Right ventricle myocardium superior (tissue), 1 donor: ENCODE measurements at regions not wholly inside any gene's neighbourhood (a gene's known extent, or its start where the extent isn't known, plus 50 kb on each side); places are given as distances from the start of the nearest gene placed in this dataset.
A peak's percentile ranks its signal among the peaks of the same experiment; 100 is the strongest.

Experiments used
- ATAC-seq: fragments of 200-7000 bp; cut with Tn5 transposase; one replicate; pipeline ENCODE4 v1.9.1; 2020; ENCODE audit warnings: mild to moderate bottlenecking; ENCODE audit not compliant: poor library complexity
- DNase-seq: peaks from one replicate; pipeline ENCODE4 v3.0.0-alpha.2; 2020
- intact Hi-C: fragments of 100-400 bp; cut with DNase I; formaldehyde crosslinking; loops from one replicate; pipeline ENCODE4 v1.11.2; 2022
- donor health status: DM: no; HTN: yes; CAD: no; lungs with severe emphysema.

DNA sequence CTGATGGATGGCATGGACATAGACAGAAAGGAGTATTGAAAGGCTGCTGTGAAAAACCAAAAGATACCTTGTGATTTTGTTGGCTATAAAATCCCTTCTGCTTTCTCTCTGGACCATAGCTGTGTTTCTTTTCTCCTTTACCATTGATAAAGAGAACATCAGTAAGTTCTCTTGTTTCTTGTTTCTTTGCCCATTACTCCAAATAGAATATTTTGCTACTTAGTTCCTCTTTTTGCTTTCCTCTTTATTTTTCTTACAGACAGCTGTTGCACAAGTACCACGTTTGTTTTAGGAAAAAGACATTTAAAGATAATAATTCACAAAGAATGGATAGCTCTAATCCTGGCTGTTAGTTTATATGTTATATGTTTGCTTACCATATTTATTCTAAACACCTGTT, 1129.2 kb downstream of the DTWD2 start:
- no peak for ATAC-seq
- no peak for DNase-seq
- intact Hi-C loops, result no loop called here

DNA sequence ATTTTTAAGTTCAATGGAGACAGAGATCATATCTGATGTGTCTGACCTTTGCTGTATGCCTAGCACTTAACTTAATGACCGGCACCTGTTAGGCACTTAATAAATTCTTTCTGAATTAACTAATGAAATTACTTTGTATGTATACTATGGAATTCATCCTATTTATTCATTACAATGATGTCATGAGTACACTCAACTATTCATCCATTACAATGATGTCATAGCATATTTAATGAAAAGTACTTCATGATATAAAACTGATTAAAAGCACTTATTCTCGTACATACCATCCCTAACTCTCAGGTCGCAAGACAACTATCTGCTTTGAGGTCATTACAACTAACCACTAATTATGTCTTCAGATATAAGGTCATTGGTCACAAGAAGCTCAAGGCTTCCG, 1131.6 kb downstream of the DTWD2 start:
- no peak for DNase-seq
- intact Hi-C loops, result no loop called here

GRCh38 chr5:117837786-117838185, 1150.6 kb downstream of the DTWD2 start:
- ATAC-seq (no peak), DNase-seq (no peak)
- intact Hi-C loops, result no loop called here

More for the DNA sequence above, 1131.6 kb downstream of the DTWD2 start:
- ATAC-seq, result no peak

DNA sequence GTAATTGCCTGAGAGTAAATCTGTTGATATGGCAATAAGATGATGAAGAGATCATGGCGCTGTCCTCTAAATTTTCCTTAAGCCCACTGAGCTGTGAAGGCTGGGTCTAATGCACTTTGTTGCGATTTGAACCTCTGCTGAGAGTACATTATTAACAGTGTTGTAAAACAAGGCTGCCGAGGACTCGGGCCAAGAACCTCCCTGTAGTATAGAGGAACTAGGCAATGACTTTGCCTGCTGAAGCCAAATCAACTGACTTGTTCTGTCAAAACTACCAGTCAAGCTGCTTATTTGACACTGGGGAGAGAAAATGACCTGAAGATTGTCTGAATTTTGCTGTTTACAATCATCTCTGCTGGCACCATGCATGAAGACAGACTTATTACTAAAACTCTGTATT, 1154.7 kb downstream of the DTWD2 start:
- intact Hi-C loops, result no loop called here
- no peak for DNase-seq
- ATAC-seq, result no peak

DNA sequence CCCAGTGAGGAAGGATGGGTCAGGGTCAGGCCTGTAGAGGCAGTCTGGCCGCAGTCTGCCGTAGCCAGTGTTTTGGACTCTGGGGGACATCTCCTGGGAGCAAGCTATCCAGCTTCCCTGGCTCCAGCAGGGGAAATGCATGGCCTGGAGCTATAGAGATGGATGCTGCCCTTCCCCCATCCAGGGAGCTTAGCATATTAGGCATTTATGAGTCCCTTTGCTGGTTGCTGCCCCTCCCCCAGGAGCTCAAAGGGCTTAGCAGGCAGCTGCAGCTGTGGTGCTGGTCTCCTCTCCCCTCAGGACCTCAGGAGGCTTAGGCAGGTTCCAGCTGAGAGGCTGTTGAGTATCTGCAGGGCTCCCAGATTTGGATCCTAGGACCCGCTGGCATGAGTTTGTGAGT, 1158.7 kb downstream of the DTWD2 start:
- intact Hi-C loops, result no loop called here
- no peak for DNase-seq
- ATAC-seq, result no peak

GRCh38 chr5:117813850-117814249, 1174.5 kb downstream of the DTWD2 start:
- DNase-seq, result no peak
- no peak for ATAC-seq
- intact Hi-C loops, result no loop called here

DNA sequence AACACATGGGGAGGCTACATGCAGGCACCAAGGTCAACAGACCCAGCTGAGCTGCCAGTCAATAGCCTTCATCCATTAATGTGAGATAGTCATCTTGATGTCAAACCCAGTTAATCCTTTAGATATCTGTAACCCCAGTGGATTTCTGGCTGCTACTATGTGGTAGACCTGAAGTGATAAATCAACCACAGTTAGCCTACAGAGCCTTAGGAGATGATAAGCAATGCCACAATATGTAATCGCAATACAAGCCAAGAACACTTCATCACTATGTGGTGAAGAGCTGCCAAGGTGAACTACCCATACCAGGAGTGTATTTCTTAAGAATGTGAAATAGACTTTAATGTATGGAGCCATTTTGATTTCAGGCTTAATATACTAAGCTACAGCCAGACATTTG, 1175.5 kb downstream of the DTWD2 start:
- intact Hi-C loops, result no loop called here
- no peak for ATAC-seq
- no peak for DNase-seq

- ATAC-seq, result no peak
- no peak for DNase-seq
- intact Hi-C loops, result no loop called here
Measured at GRCh38 chr5:117809251-117809650, 1179.1 kb downstream of the DTWD2 start.

DNA sequence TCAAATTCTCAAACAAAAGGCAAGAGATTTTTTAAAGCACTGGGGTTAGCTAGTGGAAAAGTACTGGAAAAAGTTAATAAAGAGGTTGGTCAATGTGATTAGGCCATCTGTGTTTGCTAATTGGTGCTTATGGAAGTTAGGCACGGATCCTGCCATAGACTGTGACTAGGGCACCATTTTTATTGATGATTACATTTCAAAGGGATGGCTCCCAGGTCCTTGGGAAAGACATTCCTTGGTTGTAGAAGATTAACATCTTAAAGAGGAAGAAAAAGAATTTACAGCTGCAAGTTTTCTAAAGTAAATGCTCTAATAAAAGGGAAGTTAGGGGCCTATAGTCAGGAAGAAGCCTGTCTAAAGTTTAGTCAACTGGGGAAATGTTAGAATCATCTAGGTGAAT, 1183.3 kb downstream of the DTWD2 start:
- ATAC-seq, result no peak
- intact Hi-C loops, result no loop called here
- DNase-seq, result no peak

DNA sequence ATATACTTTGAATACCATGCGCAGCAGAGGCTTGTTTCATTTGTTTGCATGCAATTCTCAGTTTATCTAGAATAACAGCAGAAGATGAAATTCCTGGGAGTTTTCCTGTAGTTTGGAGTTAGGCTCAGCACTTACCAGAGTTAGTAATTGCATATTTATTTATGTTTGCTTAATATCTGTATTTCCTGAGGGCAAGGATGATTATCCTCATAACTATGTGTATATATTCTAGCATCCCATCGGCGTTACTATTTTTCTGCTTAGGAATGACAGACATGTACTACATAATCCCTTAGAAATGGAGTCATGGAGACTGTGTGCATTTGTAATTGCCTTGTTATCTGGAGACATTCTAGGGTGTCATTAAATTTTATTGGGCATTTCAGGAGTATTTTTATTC, 1184.8 kb downstream of the DTWD2 start:
- no peak for ATAC-seq

GRCh38 chr5:117801583-117801982, 1186.8 kb downstream of the DTWD2 start:
- ATAC-seq (no peak), DNase-seq (no peak)
- intact Hi-C loops, result no loop called here

More for the DNA sequence above, 1184.8 kb downstream of the DTWD2 start:
- intact Hi-C loops, result no loop called here
- DNase-seq, result no peak

GRCh38 chr5:117800261-117800660, 1188.1 kb downstream of the DTWD2 start:
- ATAC-seq (peak; percentile 73), DNase-seq (no peak)
- intact Hi-C loops, result no loop called here

- DNase-seq (no peak), ATAC-seq (no peak)
- intact Hi-C loops, result no loop called here
Measured at GRCh38 chr5:117794847-117795246, 1193.5 kb downstream of the DTWD2 start.

GRCh38 chr5:117793963-117794362, 1194.4 kb downstream of the DTWD2 start:
- DNase-seq (no peak), ATAC-seq (no peak)
- intact Hi-C loops, result no loop called here

- no peak for DNase-seq
- intact Hi-C loops, result no loop called here
- ATAC-seq, result no peak
Measured at GRCh38 chr5:117792476-117792875, 1195.9 kb downstream of the DTWD2 start.

DNA sequence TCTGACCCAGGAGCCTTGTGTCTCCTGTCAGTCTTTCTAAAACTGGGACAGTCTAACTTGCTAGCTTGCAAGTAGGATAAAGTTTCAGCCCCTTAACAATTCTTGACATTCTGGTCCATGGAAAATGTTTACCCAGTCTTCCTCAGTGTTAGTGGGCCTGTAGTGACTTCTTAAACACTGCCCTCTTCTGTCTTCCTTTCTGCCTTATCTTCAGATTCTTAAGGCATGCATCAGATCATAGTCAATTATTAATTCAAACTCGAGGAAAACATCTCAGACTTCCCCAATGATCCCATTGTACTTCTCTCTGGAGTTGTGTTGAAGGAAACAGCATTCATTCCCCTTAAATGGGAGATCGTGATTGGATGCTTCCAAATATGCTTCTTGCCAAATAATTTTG, 1199.8 kb downstream of the DTWD2 start:
- no peak for ATAC-seq

GRCh38 chr5:117779171-117779570, 1204.5 kb upstream of the SEMA6A start:
- no peak for DNase-seq

More for the DNA sequence above, 1199.8 kb downstream of the DTWD2 start:
- DNase-seq, result no peak
- intact Hi-C loops, result no loop called here

DNA sequence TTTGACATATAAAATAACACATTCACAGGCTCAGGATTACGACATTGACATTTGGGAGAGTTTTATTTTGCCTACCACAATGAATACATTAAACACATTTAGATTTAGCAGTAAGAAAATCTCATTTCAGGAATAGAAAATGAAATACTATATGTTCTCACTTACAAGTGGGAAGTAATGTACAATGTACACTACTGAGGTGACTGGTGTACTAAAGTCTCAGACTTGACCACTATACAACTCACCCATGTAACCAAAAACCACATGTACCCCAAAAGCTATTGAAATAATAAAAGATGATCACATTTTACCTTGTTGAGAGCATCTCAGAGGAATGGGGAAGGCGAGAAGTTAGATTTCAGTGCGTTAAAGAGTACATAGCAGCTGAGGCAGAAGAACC, 1202.4 kb upstream of the SEMA6A start:
- ATAC-seq (no peak), DNase-seq (no peak)
- intact Hi-C loops, result no loop called here

More at GRCh38 chr5:117779171-117779570, 1204.5 kb upstream of the SEMA6A start:
- intact Hi-C loops, result no loop called here
- ATAC-seq, result no peak

- intact Hi-C loops, result no loop called here
- DNase-seq (no peak), ATAC-seq (no peak)
Measured at GRCh38 chr5:117769877-117770276, 1195.3 kb upstream of the SEMA6A start.

GRCh38 chr5:117763271-117763670, 1188.6 kb upstream of the SEMA6A start:
- ATAC-seq (no peak), DNase-seq (no peak)
- intact Hi-C loops, result no loop called here

DNA sequence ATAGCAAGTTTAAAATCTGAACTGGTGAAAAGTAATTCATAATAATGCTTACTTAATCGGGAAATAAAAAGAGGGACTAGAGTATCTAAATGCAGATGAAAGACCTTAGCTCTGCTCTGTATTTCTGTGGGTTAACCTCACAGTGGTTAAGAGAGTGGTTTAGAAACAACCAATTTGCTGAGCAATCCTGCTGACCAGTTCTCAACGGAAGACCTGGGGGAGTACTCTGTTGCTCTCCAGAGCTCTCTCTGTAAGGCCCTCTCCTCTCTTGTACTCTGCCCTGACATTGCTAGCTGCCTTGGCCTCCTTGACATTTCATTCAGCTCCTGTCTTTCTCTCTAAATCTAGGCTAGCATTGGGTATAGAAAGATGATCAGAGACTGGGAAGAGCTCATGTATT, 1186.6 kb upstream of the SEMA6A start:
- intact Hi-C loops, result no loop called here
- ATAC-seq (no peak), DNase-seq (no peak)
